Activated naive CD8-positive, alpha-beta T cell treated with anti-CD3 and anti-CD28 coated beads, Interleukin-2, amount 10 ng/mL, durations not matched to agents 7 days and 5 days (primary cell): ENCODE measurements at regions not wholly inside any gene's neighbourhood (a gene's known extent, or its start where the extent isn't known, plus 50 kb on each side); places are given as distances from the start of the nearest gene placed in this dataset.

ENCODE experiments used
- ATAC-seq: fragments of 150-1000 bp; cut with Tn5 transposase; one replicate; pipeline ENCODE4 v1.10.0; 2021; ENCODE audit warnings: low read depth, moderate library complexity
- POLR2A ChIA-PET: fragments of 350-600 bp; sonication (Branson Sonifier 250); formaldehyde crosslinking; loops from one replicate; lab custom pipeline; 2021; ENCODE audit warnings: antibody characterized with exemption; lab: Charles Lee
- DNase-seq: peaks from one replicate; pipeline ENCODE4 v3.0.0; 2021
- H3K27ac Mint-ChIP-seq: one replicate; pipeline ENCODE4 v1.8.0; 2022; ENCODE audit warnings: mild to moderate bottlenecking, mixed read lengths
- H3K27me3 Mint-ChIP-seq: one replicate; pipeline ENCODE4 v1.8.0; 2022; ENCODE audit warnings: mild to moderate bottlenecking, moderate library complexity, mixed read lengths
- H3K36me3 Mint-ChIP-seq: one replicate; pipeline ENCODE4 v1.8.0; 2021; ENCODE audit warnings: mild to moderate bottlenecking, mixed read lengths
- H3K4me1 Mint-ChIP-seq: one replicate; pipeline ENCODE4 v1.8.0; 2021; ENCODE audit warnings: mixed read lengths
- H3K4me3 Mint-ChIP-seq: one replicate; pipeline ENCODE4 v1.8.0; 2022; ENCODE audit warnings: mild to moderate bottlenecking, moderate library complexity, mixed read lengths
- H3K9me3 Mint-ChIP-seq: one replicate; pipeline ENCODE4 v1.8.0; 2021; ENCODE audit warnings: mixed read lengths

DNA sequence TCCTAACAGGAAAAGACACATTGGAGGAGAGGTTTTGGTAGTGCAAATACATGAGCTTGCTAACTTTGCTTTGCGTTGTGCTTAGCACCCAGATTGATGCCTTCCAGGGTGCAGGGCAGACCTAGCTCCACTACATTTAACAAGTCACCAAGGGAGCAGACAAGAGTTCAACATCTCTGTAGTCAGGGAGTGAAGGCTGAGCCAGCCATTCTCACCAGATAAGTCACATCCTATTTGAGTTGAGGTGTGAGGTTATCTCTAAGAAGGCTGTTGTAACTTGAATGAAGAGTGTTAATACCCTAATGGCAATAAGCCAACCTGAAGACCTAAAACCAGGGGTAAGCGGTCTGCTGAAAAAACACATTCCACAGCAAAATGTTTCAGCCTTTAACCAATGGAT, 69.6 kb upstream of the DSEL start:
- Mint-ChIP-seq H3K4me1 (no peaks in the 10 kb centered on the region), H3K9me3 (no peaks in the 10 kb centered on the region), H3K27me3 (peaks cover 4% of the 10 kb centered on the region), H3K27ac (no peak overlapping the region), H3K4me3 (no peak overlapping the region), H3K36me3 (no peaks in the 10 kb centered on the region)
- DNase-seq = no peak
- POLR2A ChIA-PET = no interaction called here
- no peak for ATAC-seq

DNA sequence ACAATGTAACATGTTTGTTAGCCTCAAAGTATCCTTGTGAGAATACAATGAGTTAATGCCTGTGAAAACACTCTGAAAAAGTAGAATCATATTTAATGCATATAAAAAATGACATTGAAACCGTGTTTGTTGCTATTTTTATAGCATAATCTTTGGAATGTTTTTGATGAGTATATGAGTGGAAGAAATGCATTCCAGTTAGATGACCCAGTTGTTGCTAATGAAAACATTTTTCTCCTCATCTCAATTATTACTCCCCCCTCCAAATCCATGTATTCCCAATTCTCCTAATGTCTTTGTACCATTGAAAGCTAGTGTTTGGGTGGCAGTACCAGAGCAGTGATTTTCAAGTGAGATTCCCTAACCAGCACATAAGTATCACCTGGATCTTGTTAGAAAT, 67.1 kb upstream of the DSEL start:
- no peak for ATAC-seq
- peaks cover 4% of the 10 kb centered on the region for H3K27me3 Mint-ChIP-seq
- H3K36me3 Mint-ChIP-seq = no peaks in the 10 kb centered on the region
- H3K9me3 Mint-ChIP-seq = no peaks in the 10 kb centered on the region
- POLR2A ChIA-PET = no interaction called here
- H3K27ac Mint-ChIP-seq = no peak overlapping the region
- H3K4me1 Mint-ChIP-seq = no peaks in the 10 kb centered on the region
- H3K4me3 Mint-ChIP-seq = no peak overlapping the region
- DNase-seq = no peak

DNA sequence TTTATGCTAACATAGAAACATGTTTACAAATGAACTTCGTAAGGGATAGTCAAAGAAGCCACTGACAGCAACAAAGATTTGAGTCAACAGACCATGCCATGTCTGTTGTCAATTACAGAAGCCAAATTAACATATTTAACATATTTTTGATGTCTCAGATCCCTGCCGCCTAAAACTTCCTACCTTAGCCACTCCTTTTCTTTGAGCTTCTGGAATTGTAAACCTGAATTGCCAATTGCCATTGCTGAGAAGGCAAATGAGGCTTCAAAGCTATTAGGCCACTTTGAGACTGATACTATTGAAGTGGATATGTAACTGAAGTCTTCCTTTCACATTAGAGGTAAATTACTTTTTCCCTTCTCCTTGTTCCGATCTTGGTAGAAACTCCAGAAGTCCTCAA, 66.0 kb upstream of the DSEL start:
- H3K4me1 Mint-ChIP-seq = no peaks in the 10 kb centered on the region
- no peak overlapping the region for H3K27ac Mint-ChIP-seq
- POLR2A ChIA-PET = no interaction called here
- peaks cover 4% of the 10 kb centered on the region for H3K27me3 Mint-ChIP-seq
- no peak overlapping the region for H3K4me3 Mint-ChIP-seq
- no peaks in the 10 kb centered on the region for H3K9me3 Mint-ChIP-seq
- ATAC-seq = no peak
- DNase-seq = no peak
- H3K36me3 Mint-ChIP-seq = no peaks in the 10 kb centered on the region

DNA sequence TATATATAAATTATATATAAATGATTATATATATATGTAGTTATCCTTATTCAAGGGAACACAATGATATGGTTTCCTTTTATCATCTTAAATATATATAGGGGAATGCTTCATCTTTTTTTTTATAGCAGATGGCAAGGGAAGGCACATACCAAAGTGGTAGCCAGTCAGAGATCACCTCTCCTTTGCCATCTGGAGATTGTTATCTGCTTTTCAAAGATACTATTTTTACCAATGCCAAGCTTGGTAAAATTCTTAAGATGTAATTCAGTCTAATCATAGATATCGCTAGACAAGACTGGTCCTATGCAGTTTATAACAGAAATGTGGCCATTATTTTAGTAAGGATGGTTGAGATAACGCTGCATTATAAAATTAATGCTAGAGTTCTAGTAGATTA, 64.7 kb upstream of the DSEL start:
- DNase-seq = no peak
- peaks cover 4% of the 10 kb centered on the region for H3K27me3 Mint-ChIP-seq
- no peaks in the 10 kb centered on the region for H3K4me1 Mint-ChIP-seq
- H3K9me3 Mint-ChIP-seq = no peaks in the 10 kb centered on the region
- ATAC-seq = no peak
- H3K36me3 Mint-ChIP-seq = no peaks in the 10 kb centered on the region
- H3K4me3 Mint-ChIP-seq = no peak overlapping the region
- POLR2A ChIA-PET = no interaction called here
- no peak overlapping the region for H3K27ac Mint-ChIP-seq

DNA sequence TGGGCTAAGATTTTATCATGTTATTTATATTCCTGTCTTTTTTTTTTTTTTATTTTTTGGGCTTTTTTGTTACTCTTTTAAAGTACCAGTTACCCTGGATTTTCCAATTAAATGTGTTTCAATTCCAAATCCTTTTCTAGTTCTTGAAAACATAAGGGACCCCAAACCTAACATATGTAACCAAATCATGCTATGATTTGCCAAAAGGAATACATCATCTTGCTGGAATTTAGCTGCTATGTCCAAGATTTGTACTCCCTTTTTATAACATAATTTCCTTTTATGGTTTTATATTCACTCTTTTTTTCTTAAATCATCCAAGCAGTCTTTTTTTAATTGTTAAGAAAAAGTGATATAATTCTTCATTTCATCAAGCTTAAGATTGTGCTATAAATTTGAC, 60.9 kb upstream of the DSEL start:
- Mint-ChIP-seq H3K4me1 (no peaks in the 10 kb centered on the region), H3K27me3 (peaks cover 3% of the 10 kb centered on the region), H3K9me3 (no peaks in the 10 kb centered on the region), H3K27ac (no peak overlapping the region), H3K36me3 (no peaks in the 10 kb centered on the region), H3K4me3 (no peak overlapping the region)
- ATAC-seq = no peak
- no peak for DNase-seq
- POLR2A ChIA-PET = no interaction called here

DNA sequence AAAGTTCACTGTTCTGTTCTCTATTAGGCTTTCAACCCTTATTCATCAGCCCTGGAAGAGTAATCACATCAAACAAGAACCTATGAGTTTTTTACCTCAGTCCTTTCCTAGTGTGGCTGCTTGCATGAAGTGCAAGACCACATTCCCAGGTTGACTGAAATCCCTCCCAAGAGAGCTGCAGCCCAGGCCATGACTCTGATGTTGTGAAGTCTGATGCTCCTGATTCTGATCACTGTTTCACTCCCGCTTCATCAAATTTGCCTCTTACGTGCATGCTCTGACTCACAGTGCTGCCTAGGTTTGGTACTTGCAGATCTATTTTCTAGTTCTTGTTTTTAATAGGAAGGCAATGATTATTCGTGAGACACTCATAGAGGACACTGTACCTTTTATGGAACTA, 58.2 kb upstream of the DSEL start:
- H3K36me3 Mint-ChIP-seq = no peaks in the 10 kb centered on the region
- H3K4me3 Mint-ChIP-seq = no peak overlapping the region

DNA sequence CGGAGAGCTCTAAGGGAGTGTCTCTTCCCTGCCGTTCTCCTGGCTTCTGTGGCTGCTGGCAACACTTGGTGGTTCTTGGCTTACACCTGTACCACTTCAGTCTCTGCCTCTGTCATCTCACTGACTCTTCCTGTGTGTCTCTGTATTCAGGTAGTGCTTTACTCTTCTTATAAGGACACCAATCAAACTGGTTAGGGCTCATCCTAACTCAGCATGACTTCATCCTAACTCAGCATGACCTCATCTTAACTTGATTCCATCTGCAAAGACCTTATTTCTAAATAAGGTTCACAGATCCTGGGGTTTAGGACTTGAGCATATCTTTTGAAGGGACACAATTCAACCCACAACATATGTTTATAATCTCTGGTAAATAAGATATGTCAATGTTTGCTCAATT, 51.6 kb upstream of the DSEL start:
- no peak overlapping the region for H3K4me3 Mint-ChIP-seq
- DNase-seq (no peak), ATAC-seq (no peak)
- no peaks in the 10 kb centered on the region for H3K4me1 Mint-ChIP-seq
- H3K36me3 Mint-ChIP-seq = no peaks in the 10 kb centered on the region
- no peaks in the 10 kb centered on the region for H3K27me3 Mint-ChIP-seq
- no peak overlapping the region for H3K27ac Mint-ChIP-seq
- POLR2A ChIA-PET = no interaction called here
- H3K9me3 Mint-ChIP-seq = no peaks in the 10 kb centered on the region

More for the DNA sequence above, 58.2 kb upstream of the DSEL start:
- ATAC-seq (no peak), DNase-seq (no peak)
- Mint-ChIP-seq H3K9me3 (no peaks in the 10 kb centered on the region), H3K27me3 (peaks cover 3% of the 10 kb centered on the region), H3K4me1 (no peaks in the 10 kb centered on the region), H3K27ac (no peak overlapping the region)
- POLR2A ChIA-PET = no interaction called here
